Inflammatory macrophage (primary cell): ENCODE measurements at regions not wholly inside any gene's neighbourhood (a gene's known extent, or its start where the extent isn't known, plus 50 kb on each side); places are given as distances from the start of the nearest gene placed in this dataset.
A peak's percentile ranks its signal among the peaks of the same experiment; 100 is the strongest.

Experiments used
- DNase-seq, 2 donors: peaks; one replicate each; pipeline ENCODE4 v3.0.0-alpha.2; 2020 to 2022

DNA sequence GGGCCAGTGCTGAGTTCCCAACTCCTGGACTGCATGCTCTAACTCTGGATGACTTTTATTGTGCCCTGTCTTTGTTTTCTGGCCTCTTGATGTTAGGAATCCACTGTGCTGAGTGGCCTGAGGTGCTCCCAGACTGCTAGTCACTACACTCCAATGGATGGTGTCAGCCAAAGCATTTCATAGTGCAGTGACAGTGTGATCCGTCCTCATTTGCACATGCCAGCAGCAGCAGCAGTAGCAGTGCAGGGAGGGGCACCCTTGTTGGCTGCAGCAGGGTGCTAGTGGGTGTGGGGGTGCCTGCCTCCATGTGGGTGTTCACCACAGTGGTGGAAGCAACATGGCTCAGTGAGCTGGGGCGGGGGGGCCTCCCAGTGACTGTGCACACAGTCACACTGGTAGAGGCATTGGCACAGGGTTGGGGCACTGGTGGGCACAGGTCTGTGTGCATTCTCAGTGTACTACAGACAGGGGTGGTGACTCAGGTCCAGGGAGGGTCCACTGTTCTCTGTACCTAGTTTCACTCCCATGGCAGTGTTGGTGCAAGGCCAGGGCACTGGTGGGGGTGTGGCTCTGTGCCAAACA lies 214.0 kb downstream of the ZC3H11B start:
- DNase-seq = no peak

DNA sequence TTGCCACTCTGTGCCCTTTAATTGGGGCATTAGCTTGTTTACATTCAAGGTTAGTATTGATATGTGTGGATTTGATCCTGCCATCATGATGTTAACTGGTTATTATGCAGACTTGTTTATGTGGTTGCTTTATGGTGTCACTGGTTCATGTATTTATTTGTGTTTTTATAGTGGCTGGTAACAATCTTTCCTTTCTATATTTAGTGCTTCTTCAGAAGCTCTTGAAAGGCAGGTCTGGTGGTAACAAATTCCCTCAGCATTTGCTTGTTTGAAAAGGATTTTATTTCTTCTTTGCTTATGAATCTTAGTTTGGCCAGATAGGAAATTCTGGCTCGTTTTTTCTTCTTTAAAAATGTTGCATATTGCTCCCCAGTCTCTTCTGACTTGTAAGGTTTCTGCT lies 215.4 kb downstream of the ZC3H11B start:
- DNase-seq = no peak

DNA sequence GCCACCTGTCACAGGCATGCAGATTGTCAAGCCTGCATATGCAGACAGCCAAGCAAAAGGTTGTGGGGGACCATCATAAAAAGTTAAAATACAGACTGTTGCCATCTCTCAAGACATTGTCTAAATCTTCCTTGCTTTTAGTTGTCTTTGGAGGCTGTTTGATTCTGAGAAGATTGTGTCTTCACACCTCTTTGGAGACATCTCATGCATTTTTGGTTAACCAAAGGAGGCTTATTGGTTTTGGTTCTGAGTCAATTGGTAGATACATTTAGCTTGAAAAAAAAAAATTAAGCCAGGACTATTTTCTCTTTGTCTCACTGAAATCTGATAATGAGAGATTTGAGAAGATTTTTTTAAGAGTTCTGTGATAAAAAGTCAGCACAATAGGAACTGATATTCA lies 217.6 kb downstream of the LYPLAL1 start:
- DNase-seq = no peak

DNA sequence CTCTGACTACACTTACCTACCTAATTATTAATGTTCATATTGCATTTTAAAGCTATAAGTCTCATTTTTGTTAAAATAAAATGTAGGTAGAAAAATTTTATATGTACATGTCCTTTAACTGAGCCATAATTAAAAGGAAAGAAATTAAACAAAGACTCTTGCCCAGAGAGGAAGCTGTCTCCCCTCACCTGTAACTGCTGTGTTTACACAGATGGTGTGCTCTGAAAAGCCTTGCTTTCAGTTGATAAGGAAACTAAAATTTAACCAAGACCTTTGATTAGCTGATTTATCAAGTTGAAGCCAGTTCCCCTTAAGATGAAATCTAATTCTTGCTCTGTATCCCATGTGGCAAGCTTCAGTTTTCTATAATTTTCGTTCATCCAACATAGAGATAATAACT lies 213.5 kb downstream of the LYPLAL1 start:
- no peak for DNase-seq

DNA sequence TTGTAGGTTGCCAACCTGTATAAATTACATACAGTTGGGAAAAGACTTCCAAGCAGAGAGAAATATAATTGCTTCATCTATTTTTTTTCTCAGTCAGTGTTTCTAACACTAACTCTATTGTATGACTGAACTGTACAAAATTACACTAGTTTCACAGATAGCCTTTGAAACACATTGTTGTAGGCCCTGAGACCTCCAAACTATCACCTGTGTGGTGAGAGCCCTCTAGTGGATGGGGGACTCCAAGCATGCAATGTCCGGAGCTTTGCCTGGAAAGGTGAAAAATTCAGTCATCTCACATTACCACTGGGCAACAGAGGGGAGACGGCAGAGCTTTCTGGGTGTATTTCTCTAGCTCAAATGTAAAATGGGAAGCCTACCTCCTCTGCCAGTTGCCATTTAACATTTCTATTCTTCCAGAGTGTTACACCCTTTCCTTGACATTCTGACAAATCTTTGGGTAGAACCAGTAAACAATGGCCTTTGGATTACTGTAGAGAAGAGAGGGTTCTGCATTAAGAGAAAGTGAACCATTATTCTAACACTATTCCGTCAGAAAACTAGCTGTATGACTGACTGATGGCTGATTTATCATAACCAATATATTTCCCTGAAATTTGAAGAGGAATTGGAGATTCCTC lies 212.2 kb downstream of the LYPLAL1 start:
- DNase-seq = peak; percentile 5 to 16

DNA sequence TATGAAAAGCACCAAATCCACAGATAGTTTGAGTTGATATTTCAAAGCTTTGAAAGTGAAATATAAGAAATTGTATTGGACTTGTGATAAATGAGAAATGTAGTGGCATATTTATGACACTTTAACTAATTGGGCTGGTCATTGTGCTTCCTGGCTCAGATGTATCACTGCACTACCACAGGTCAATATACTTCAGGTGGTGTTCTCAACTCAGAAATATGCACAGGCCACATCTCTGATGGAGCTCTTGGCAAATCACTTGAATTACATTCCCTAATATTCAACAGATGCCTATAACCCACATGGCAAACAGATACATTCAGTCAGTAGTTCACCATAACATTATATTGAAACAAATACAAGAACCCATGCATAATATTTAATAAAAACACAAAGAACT lies 209.6 kb downstream of the LYPLAL1 start:
- no peak for DNase-seq

DNA sequence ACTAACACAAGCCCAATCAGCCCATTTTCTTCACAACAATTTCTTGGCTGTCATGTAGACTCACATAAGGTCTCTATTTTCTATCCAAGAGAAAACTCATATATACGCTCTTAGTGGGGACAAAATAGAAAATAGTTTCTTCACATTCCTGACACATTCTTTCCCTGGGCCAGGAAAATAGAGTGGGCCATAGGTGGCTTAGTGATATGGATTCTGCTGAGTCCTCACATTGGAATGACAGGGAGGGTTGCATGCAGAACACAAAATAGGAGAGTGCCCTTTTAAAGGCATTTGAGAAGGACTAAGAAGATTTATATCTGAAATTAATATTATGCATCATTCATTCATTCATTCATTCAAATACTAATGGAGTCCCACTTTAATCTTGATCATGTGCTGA lies 207.7 kb downstream of the LYPLAL1 start:
- no peak for DNase-seq

DNA sequence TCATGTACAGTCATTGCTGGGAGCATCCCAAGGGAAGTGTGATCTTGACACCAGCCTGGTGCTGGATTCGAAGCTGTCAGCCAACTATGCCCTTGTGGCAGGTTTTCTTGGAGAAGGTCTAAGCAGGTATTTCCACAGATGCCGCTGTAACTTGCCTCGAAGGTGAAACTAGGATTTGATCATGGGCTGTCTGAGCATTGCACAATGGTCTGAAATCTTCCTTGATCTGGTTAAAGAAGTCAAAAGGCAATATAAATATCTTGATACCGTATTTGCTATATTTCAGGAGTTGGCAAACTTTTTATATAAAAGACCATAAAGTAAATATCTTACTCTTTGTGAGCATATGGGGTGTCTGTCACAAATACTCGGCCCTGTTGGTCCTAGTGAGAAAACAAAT lies 206.8 kb downstream of the LYPLAL1 start:
- no peak for DNase-seq

DNA sequence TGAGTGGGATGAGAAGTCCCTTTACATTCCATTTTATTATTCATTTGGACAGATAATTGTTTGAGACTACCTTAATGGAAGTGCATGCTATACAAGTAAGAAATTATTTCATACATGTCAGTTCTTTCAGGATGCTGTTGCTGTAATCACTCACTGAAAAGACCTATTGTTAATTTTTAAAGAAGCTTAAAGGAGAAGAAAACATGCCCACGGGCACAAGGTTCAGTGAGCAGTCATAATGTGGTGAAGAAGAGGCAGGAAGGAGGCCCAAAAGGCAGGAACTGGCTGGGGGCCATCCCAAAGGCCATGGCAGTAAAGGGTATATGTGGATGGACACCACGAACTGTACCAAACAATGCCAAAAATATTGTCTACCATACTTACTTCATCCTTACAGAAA lies 206.0 kb downstream of the LYPLAL1 start:
- DNase-seq = no peak

DNA sequence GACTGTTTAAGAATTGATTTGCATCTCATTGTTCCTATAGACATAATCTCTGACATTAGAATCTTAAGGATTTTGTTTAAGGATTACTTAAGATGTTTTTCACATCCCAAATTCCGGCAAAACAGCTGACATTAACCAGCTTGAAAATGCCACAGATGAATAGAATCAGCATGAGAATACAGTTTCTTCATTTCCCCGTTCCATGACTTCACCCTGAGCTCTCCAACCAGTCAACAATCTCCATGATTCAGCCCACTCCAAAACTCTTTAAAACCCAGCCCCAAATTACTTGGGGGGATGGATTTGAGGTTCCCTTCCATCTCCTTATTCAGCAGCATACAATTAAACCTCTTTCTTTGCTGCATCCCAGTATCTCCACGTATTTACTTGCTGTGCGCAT lies 201.0 kb downstream of the LYPLAL1 start:
- DNase-seq = no peak

DNA sequence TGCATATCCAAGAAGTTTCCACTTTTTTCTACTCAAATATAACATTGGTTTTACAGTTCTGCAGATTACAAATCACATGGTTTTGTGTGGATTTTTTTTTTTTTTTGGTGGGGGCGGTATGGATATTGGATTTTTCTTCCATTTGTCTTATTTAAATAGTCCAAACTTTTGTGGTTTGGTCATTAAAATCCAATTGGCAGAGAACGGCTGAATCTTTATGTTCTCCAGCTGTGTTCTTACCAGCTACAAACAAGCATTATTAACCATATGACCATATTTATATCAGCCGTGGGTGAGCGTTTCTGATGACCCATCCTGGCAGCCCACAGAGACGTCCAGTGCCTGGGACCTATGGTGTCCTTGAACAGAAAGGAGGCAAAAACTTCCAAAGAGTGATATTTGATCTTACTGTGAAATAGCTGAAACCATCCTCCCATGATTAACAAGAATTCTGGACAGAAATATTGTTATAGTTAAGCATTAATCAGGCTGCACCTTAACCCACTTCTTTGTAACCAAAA lies 200.4 kb downstream of the LYPLAL1 start:
- no peak for DNase-seq

DNA sequence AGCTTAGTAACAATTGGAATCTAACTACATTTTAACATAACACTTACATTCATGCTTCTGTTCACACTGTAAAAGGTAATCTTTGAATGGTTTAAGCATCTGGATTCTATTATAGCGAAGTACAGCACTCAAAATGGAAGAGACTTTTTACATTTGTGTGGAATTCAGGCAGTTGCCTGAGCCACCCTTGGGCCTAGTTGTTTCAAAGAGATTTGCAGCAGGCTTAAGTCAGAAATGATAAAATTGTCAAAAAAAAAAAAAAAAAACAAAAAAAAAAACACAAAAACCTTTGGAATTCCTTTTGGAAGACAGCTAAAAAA lies 199.9 kb downstream of the LYPLAL1 start:
- DNase-seq = no peak

DNA sequence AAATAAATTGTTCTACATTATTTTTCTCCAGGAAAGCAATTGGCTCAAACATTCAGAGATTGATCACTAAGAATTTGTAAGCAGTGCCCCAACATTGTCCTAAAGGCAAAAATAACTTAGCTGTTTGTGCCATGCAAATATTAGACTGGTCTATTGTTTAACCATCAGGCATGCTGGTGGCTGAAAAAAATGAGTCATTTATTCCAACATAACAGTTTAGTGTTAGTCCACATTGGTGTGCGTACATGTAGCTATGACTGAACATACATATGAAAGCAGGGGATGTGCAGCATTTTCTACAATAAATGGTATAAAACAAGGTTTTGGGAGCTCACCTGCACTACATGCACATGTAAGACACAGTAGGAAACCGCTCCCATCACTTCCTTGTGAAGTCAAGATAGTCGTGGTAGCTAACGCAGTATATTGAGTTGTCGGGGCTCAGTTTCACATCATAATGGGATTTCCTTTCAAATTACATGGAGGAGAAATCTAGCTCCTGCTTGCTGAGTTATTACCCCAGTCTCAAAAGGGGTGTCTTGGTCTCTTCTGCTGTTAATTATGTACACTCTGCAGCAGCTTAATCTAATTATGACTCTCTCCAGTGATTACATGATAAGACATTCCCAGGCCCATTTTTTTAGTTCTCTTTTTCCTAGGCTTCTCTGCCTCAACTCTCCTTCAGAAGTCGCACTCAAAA lies 199.4 kb downstream of the LYPLAL1 start:
- no peak for DNase-seq

DNA sequence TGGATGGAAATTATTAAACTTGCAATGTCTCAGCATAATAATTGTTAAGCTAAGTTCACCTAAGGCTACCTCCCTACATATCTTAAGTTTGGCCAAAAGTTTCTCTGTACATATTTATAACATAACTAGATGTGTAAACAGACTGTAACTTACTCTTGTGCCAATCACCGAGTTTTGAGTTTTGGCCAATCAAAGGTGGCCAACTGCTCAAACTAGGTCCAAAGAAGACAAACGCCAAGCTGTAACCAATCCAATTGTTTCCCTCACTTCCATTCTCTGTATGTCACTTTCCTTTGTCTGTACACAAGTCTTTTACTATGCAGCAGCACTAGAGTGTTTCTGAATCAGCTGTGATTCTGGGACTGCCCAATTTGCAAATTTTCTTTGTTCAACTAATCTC lies 197.8 kb downstream of the LYPLAL1 start:
- no peak for DNase-seq

DNA sequence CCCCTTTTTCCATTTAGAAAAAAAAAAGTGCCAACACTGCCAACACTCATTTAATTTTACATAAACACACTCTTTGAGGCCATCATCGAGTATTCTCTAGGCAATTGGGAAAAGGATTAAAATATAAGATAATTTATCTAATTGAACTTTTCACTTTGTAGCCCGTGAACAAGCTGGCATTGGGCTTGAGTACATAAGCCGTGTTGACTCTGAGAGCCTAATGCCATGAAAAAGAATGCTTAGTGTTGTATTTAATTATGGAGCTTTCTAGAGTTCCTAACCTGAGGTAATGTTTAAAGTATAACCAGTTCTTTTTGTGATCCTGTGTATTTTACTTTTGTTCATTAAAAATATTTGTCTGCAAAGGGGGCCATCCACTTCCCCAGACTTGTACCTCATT lies 193.8 kb downstream of the LYPLAL1 start:
- no peak for DNase-seq

DNA sequence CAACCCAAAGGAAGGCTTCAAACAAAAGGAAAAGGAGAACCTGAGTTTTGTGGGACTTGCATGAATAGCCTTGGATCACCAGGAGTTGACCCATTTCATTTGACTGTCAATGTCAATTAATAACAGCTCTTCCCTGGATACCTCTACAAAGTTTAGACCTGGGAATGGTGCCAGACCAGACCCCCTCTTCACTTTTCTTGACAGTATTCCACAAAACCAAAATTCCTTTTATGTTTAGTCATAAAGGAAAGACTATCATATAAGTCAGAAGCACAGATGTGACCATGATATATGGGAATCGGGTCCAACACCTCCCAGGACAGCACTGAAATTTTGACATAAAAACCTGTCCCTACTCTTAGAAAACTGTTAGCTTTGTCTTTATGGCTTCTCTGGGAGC lies 191.8 kb downstream of the LYPLAL1 start:
- DNase-seq = no peak

DNA sequence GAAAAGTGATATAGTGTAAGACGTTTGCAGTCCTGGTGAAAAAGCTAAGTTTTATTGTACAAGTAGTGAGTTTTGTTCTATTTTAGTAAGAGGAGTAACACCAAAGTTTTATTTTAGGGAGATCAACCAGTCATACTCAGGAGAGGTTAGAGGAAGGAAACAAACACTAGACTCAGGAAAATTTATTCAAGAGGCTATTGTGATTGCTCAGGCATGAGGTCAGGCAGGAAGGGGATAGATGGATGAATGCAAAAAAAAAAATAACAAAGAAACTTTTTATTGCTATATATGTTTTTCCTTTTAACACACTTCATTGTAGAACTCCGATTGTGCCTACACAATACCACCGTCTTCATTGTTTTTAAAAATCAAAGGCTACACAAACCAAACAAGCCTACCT lies 189.0 kb downstream of the LYPLAL1 start:
- DNase-seq = no peak

DNA sequence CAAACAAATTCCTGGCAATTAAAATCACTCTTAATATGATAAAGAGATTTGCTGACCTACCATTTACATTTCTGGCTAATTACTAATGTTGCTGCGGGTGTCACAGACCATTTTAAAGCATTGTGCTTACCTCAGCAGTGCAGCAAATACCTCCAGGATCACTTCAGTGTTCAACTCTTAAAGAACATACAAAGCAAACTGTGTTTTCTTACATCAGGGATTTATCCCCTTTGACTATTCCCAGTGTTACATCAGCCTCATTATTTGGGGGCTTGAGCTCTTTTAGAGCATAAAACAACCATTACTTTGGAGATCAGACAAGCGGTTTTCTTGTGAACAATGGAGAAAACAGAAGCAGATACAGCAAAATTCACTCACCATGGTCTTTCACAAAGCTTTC lies 185.4 kb downstream of the LYPLAL1 start:
- no peak for DNase-seq

DNA sequence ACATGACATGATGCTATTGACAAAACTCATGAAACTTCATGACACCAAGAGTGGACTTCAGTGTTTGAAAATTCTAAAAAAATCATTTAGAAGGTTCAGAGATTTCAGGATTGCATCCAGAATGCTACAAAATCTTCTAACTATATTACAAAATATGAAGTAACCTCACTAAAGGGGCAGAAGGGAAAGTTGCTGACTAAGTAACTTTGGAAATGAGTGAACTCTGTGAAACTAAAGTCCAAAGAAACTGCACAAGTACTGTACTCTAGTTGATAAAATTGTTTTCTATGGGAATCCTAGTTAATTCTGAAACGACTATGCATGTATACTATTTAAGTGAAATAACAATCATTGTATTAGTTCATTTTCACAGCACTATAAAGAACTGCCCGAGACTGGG lies 184.4 kb downstream of the LYPLAL1 start:
- DNase-seq = no peak

DNA sequence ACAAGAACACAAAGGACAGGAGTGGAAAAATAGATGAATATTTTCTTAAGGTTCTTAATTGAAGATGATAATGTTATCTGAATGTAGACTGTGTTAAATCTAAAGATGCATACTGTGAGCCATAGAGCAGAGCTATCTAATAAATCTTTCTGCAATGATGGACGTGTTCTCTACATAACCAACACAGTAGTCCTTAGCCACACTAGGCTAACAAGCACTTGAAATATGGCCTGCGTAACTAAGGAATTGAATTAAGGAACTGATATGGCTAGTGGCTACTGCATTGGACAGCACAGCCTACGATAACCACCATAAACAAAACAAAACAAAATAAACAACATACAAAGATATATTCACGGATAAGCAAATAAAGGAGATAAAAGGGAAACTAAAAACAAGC lies 181.3 kb downstream of the LYPLAL1 start:
- no peak for DNase-seq

DNA sequence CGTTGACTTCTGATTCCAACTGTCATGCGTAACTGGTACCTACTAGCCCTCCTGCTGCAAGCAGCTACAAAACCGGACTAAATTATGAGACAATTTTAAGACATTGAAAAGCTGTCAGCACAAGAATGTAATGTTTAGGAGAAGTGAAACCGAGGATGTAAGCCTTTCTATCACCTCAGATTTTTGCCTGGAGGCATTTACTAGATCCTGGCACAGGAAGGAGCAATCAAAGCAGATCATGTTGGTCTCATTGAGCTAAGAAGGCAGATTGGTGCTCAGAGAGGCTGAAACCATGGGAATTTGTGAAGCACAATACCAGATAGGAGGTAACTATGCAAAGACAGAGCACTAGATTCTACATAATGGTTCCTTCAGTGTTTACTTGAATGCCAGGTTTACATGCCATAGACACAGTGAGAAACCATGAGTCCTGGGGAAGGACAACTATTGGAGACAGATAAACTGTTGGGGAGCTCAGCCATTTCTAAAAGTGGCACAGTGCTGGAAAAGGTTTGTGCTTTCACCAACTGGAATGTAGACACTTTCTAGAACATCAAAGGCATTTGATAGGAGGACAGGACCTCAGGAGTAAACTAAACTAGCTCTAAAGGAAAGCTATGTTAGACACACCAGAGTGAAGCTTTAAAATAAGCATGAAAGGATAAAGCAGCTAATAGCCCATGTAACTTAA lies 179.4 kb downstream of the LYPLAL1 start:
- DNase-seq = no peak

DNA sequence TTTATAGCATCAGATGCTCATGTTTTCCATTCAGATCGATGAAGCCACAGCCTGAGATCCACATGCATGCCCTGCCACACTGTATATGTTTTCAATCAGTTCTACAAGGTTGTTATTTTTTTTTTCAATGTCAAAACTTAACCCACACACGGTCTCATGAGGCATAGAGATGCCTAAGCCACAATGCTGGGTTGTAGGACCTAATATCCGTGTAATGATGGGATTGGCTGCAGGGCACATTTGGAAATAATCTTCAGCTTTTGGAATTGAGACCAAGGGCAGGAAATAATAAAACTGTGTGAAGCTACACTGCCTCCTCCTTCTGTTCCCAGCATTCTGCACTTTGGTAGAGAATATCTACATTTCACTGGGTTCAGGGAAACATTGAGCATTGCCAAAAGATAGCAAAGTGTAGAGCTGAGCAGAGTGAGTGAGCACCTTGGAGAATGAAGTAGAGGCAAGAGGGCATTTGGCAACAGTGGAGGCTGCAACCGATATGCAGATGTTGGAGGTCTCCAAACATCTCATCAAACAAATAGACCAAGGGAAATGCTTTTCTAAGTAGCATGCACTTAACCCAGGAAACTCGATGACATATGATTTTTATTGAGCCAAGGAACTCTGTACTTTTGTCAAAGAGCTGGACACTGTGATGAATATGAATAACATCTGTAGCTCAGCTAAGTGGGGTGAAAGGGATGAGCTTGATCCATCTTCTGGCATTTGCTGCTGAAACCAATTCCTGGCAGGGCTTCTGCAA lies 176.7 kb downstream of the LYPLAL1 start:
- DNase-seq = no peak

DNA sequence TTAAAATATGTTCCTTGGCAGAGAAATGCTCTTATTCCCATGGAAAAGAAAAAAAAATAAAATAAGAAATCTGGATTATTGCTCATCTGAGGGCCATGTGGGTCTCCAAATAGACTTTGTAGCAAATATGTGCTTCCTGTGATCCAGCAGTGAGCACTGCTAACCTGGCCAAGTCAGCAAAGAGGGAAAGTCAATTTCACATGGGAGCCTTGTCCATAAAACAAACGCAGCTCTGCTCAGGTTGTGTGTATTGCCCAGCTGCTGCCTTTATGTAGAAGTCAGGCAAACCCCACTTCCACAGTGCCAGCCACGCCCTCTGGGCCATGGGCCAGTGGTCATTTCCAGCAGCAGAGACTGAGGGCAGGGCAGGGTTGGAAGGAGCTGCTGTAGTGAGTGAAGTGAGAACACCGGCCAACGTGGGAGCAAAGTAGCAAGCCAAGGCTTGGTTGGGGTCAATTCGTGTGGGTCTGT lies 174.3 kb downstream of the LYPLAL1 start:
- DNase-seq = no peak
